Osteoblast (primary cell): ENCODE measurements at regions not wholly inside any gene's neighbourhood (a gene's known extent, or its start where the extent isn't known, plus 50 kb on each side); places are given as distances from the start of the nearest gene placed in this dataset.
"Not testable (repeated sequence)": the region's sequence is repeated elsewhere in the genome, so short reads cannot be mapped to it uniquely, and the experiment has no call there.

ENCODE experiments used
- DNase-seq: peaks from one replicate; pipeline ENCODE4 v3.0.0; 2011; ENCODE audit warnings: low spot score, mixed read lengths; ENCODE audit not compliant: insufficient read length; ENCODE audit errors: missing footprints
- H2AFZ ChIP-seq: 2 replicates; pipeline ENCODE4 v1.6.0; 2011; ENCODE audit warnings: mild to moderate bottlenecking, low read length
- H3K27ac ChIP-seq: 2 replicates; pipeline ENCODE4 v1.5.1; 2011; ENCODE audit warnings: mild to moderate bottlenecking, low read depth, low read length, moderate library complexity
- H3K27me3 ChIP-seq: 2 replicates; pipeline ENCODE4 v1.6.0; 2012; ENCODE audit warnings: mild to moderate bottlenecking, control low read depth, inconsistent platforms, low read length, moderate library complexity; ENCODE audit not compliant: insufficient read depth
- H3K36me3 ChIP-seq: 2 replicates; pipeline ENCODE4 v1.5.1; 2011; ENCODE audit warnings: mild to moderate bottlenecking, low read length, control low read depth, moderate library complexity; ENCODE audit not compliant: insufficient read depth
- H3K4me1 ChIP-seq: 2 replicates; pipeline ENCODE4 v1.5.1; 2011; ENCODE audit warnings: mild to moderate bottlenecking, low read length, control low read depth, moderate library complexity; ENCODE audit not compliant: insufficient read depth
- H3K4me2 ChIP-seq: 2 replicates; pipeline ENCODE4 v1.6.0; 2011; ENCODE audit warnings: mild to moderate bottlenecking, low read length; ENCODE audit not compliant: insufficient read depth
- H3K4me3 ChIP-seq: fragments of 200-600 bp; sonication (generic); 3 replicates; pipeline ENCODE4 v1.5.1; 2012; ENCODE audit warnings: mild to moderate bottlenecking, low read length, inconsistent platforms; ENCODE audit not compliant: insufficient read depth
- H3K79me2 ChIP-seq: 2 replicates; pipeline ENCODE4 v1.6.0; 2012; ENCODE audit warnings: mild to moderate bottlenecking, low read length, control low read depth, inconsistent platforms; ENCODE audit not compliant: insufficient read depth
- H3K9me3 ChIP-seq: 2 replicates; pipeline ENCODE4 v1.5.1; 2011; ENCODE audit warnings: low read depth, low read length, control low read depth
- H4K20me1 ChIP-seq: 2 replicates; pipeline ENCODE4 v1.6.0; 2012; ENCODE audit warnings: mild to moderate bottlenecking, low read length, control low read depth; ENCODE audit not compliant: insufficient read depth
- CTCF ChIP-seq: IDR thresholded peaks from 2 replicates; pipeline ENCODE4 v1.5.1; 2011; ENCODE audit warnings: mild to moderate bottlenecking, low read depth, low read length, moderate library complexity; ENCODE audit errors: extremely low read depth

GRCh38 chr7:106561151-106561550 lies 99.8 kb downstream of the CCDC71L start:
- H4K20me1 ChIP-seq = no peaks in the 10 kb centered on the region
- no peak overlapping the region for H3K27ac ChIP-seq
- no peak for TF ChIP-seq CTCF

GRCh38 chr7:106560482-106560881 lies 100.5 kb downstream of the CCDC71L start:
- Histone ChIP-seq H3K27me3 (no peaks in the 10 kb centered on the region), H3K79me2 (no peaks in the 10 kb centered on the region)
- no peak for DNase-seq

More at GRCh38 chr7:106561151-106561550, 99.8 kb downstream of the CCDC71L start:
- Histone ChIP-seq H3K4me2 (no peak overlapping the region), H3K4me1 (peaks cover 3% of the 10 kb centered on the region), H3K79me2 (no peaks in the 10 kb centered on the region), H3K27me3 (no peaks in the 10 kb centered on the region), H2AFZ (no peak overlapping the region), H3K4me3 (no peak overlapping the region), H3K9me3 (no peaks in the 10 kb centered on the region), H3K36me3 (no peaks in the 10 kb centered on the region)
- DNase-seq = no peak

GRCh38 chr7:106556244-106556643 lies 104.7 kb downstream of the CCDC71L start:
- H3K9me3 ChIP-seq, H3K79me2 ChIP-seq, H3K27ac ChIP-seq, H3K27me3 ChIP-seq, DNase-seq, H3K36me3 ChIP-seq, H3K4me1 ChIP-seq, H3K4me3 ChIP-seq, H2AFZ ChIP-seq, H3K4me2 ChIP-seq, H4K20me1 ChIP-seq: not testable (repeated sequence)

More at GRCh38 chr7:106560482-106560881, 100.5 kb downstream of the CCDC71L start:
- no peak overlapping the region for H3K27ac ChIP-seq
- H3K4me2 ChIP-seq = no peak overlapping the region
- peak overlapping the region; percentile 9 for H2AFZ ChIP-seq
- no peaks in the 10 kb centered on the region for H3K36me3 ChIP-seq
- peaks cover 3% of the 10 kb centered on the region for H3K4me1 ChIP-seq
- TF ChIP-seq CTCF = no peak
- H4K20me1 ChIP-seq = no peaks in the 10 kb centered on the region
- H3K4me3 ChIP-seq = no peak overlapping the region
- H3K9me3 ChIP-seq = no peaks in the 10 kb centered on the region

- H3K4me1 ChIP-seq, H3K27ac ChIP-seq, H3K36me3 ChIP-seq, H3K4me3 ChIP-seq, H3K79me2 ChIP-seq, H3K9me3 ChIP-seq, H4K20me1 ChIP-seq, H3K4me2 ChIP-seq, H2AFZ ChIP-seq, H3K27me3 ChIP-seq, DNase-seq: not testable (repeated sequence)
Measured at GRCh38 chr7:106554623-106555022, 106.3 kb downstream of the CCDC71L start.

- no peaks in the 10 kb centered on the region for H4K20me1 ChIP-seq
- H3K9me3 ChIP-seq = no peaks in the 10 kb centered on the region
- no peaks in the 10 kb centered on the region for H3K4me1 ChIP-seq
- no peak for TF ChIP-seq CTCF
- no peak overlapping the region for H3K4me3 ChIP-seq
- H3K4me2 ChIP-seq = no peak overlapping the region
- no peak overlapping the region for H2AFZ ChIP-seq
- H3K27ac ChIP-seq = no peak overlapping the region
- H3K79me2 ChIP-seq = no peaks in the 10 kb centered on the region
- no peaks in the 10 kb centered on the region for H3K36me3 ChIP-seq
- no peak for DNase-seq
- no peaks in the 10 kb centered on the region for H3K27me3 ChIP-seq
Measured at GRCh38 chr7:106553446-106553836, 107.5 kb downstream of the CCDC71L start.
